Omental fat pad (tissue), 3 donors: ENCODE measurements at regions not wholly inside any gene's neighbourhood (a gene's known extent, or its start where the extent isn't known, plus 50 kb on each side); places are given as distances from the start of the nearest gene placed in this dataset.

ENCODE experiments used
- ATAC-seq: fragments of 150-250 bp; one replicate; pipeline ENCODE4 v1.9.1; 2016; ENCODE audit warnings: mild to moderate bottlenecking, moderate library complexity; ENCODE audit not compliant: low FRiP score
- DNase-seq: peaks from one replicate; pipeline ENCODE4 v3.0.0-alpha.2; 2019; ENCODE audit warnings: low spot score
- TF ChIP-seq, protein P1 (sequence below), 3 donors: fragments of 450-650 bp; IDR thresholded peaks; one replicate each; pipeline ENCODE4 v1.5.1; 2016 to 2017; ENCODE audit warnings: antibody characterized with exemption in 3 of 3, mild to moderate bottlenecking in 3 of 3, moderate library complexity in 2 of 3

DNA sequence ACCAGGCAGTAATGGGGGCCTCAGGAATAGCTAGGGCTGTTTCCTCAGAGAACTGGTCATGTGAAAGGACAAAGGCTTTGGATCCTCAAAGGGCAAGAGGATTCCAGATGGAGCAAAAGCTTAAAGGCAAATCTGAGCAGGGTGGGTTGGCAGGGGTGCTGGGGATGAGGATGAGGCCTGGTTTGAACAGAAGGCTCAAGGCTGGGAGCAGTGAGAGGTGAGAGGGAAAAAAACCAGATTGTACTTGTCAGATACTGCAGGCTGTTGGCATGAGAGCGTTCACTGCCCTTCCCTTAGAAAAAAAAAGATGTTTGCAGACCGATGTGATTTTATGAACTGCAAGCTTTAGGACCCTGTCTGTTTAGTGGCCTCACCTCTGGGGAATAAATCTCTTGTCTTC lies 63.4 kb downstream of the PABIR2 start:
- TF ChIP-seq, protein P1, sequence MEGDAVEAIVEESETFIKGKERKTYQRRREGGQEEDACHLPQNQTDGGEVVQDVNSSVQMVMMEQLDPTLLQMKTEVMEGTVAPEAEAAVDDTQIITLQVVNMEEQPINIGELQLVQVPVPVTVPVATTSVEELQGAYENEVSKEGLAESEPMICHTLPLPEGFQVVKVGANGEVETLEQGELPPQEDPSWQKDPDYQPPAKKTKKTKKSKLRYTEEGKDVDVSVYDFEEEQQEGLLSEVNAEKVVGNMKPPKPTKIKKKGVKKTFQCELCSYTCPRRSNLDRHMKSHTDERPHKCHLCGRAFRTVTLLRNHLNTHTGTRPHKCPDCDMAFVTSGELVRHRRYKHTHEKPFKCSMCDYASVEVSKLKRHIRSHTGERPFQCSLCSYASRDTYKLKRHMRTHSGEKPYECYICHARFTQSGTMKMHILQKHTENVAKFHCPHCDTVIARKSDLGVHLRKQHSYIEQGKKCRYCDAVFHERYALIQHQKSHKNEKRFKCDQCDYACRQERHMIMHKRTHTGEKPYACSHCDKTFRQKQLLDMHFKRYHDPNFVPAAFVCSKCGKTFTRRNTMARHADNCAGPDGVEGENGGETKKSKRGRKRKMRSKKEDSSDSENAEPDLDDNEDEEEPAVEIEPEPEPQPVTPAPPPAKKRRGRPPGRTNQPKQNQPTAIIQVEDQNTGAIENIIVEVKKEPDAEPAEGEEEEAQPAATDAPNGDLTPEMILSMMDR (IDR thresholded peaks at IDR 0.05): no peak
- DNase-seq (no peak), ATAC-seq (no peak)

DNA sequence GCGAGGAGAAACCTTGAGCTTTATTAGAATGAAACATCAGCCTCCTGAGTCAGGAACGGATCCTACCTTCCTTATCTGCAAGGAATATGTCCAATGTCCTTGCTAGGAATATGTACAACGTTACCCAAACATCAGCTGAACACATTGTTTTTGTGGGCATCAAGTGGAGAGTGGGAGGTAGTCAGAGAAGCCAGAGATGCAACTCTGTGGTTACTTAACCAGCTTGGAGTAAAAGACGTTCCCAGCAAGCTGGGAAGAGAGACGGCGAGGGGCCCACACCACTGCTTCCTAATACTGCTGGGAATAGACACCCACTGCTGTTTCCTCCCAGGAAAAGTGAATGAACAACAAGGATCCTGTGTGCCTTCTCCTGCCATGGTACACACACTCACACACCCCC lies 64.3 kb downstream of the PABIR2 start:
- TF ChIP-seq, protein P1 (IDR thresholded peaks at IDR 0.05): no peak
- peak; percentile 54 for ATAC-seq
- DNase-seq: no peak

DNA sequence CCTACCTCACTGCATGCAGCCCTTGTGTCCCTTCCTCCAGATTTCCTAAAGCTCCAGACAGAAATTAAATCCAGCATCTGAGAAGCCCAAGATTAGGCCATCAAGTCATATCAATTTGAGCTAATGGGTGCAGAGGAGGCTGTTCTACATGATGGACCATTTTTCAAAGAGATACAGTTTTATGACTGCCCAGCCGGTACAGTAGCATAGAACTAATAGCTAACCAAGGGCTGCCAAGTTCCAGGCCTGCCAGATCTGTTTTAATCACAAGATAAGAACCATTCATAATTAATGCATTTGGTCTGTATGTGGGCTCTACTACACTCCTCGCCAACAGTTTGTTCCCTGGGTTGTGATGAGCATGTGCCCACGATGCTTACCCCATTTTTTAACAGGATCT lies 64.9 kb downstream of the PABIR2 start:
- TF ChIP-seq, protein P1 (IDR thresholded peaks at IDR 0.05): no peak
- ATAC-seq: no peak
- DNase-seq: no peak

DNA sequence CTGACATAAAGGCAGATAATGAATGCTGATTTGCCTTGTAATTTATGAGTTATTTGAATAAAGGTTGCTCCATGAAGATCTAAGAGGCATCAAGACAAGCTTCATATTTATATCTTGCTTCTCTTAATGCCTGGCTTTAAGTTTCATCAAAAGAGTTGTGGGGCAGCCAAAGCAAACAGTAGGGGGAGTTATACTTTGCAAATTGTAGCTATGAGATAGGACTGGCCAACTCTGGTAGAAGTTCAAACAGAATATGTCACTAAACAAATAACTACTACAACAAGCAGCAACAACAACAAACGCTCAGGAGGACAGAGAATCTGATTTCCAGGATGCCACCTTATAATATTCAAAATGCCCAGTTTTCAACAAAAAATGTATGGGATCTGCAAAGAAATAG lies 69.1 kb upstream of the PLAC1 start:
- TF ChIP-seq, protein P1 (IDR thresholded peaks at IDR 0.05): no peak

DNA sequence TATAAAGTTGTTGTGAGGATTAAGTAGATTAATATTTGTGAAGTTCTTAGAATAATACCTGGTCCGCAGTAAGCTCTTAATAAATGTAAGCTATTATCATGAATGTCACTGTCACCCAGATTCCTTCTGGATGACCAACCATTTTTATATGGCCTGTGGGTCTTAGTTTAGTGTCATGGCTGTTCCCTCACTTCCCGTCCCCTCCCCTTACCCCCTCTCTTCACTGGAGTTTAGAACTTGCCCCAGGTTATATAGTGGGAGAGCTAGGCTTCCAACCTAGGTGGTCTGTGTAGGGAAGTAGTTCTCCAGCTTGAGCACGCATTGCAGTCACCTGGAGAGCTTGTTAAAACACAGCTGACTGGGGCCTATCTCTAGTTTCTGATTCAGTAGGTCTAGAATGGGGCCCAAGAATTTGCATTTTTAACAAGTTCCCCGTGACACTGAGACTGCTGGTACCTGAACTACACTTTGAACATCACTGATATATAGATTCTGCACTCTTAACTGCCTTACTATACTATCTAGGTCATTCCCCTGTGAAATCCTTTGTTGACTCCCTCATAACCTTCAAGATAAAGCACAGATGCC lies 66.9 kb upstream of the PLAC1 start:
- TF ChIP-seq, protein P1 (IDR thresholded peaks at IDR 0.05): no peak
- no peak for ATAC-seq
- no peak for DNase-seq

More for the DNA sequence above, 69.1 kb upstream of the PLAC1 start:
- ATAC-seq (no peak), DNase-seq (no peak)

DNA sequence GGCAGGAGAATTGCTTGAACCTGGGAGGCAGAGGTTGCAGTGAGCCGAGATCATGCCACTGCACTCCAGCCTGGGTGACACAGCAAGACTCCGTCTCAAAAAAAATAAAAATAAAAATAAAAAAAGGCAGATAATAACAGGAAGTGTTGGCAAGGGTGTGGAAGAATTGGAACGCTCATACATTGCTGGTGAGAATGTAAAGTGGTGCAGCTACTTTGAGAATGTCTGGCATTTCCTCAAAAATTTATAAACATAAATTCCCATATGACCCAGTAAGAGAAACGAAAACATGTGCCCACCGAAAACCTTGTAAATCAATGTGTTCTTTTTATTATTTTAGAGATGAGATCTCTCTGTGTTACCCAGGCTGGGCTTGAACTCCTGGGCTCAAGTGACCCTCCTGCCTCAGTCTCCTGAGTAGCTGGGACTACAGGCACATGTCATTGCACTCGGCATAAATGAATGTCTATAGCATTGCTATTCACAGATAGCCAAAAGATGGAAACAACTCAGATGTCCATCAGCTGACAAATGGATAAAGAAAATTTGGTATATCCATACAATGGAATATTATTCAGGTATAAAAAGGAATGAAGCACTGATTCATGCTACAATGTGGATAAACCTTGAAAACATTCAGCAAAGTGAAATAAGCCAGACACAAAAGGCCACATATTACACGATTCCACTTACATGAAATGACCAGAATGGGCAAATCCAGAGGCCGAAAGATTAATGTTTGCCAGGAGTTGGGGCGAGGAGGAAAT lies 63.7 kb upstream of the PLAC1 start:
- ATAC-seq (no peak), DNase-seq (no peak)
- TF ChIP-seq, protein P1 (IDR thresholded peaks at IDR 0.05): no peak

DNA sequence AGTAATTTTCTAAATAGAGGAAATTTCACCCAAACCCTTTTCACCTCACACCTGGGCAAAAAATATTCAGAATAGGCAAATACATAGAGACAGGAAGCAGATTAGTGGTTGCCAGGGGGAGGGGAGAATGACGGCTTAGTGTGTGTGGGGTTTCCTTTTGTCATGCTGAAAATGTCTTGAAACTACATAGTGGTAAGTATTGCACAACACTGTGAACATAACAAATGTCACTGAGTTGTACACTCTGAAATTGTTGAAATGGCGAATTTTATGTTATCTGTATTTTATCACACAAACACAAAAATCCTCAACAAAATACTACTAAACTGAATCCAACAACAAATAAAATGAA lies 60.7 kb upstream of the PLAC1 start:
- DNase-seq (no peak), ATAC-seq (no peak)
- TF ChIP-seq, protein P1 (IDR thresholded peaks at IDR 0.05): no peak
